NB4 (cell line): ENCODE measurements at regions not wholly inside any gene's neighbourhood (a gene's known extent, or its start where the extent isn't known, plus 50 kb on each side); places are given as distances from the start of the nearest gene placed in this dataset.

ENCODE experiments used
- CTCF ChIP-seq: IDR thresholded peaks from one replicate; pipeline ENCODE4 v1.5.1; 2012; ENCODE audit warnings: low read depth, low read length
- MAX ChIP-seq: IDR thresholded peaks from 2 replicates; pipeline ENCODE4 v1.6.1; 2011; ENCODE audit warnings: low read depth, low read length
- MYC ChIP-seq: IDR thresholded peaks from 2 replicates; pipeline ENCODE4 v1.6.1; 2011; ENCODE audit warnings: low read depth, low read length
- POLR2A ChIP-seq: IDR thresholded peaks from 2 replicates; pipeline ENCODE4 v1.6.1; 2011; ENCODE audit warnings: mild to moderate bottlenecking; ENCODE audit not compliant: insufficient read length; ENCODE audit errors: extremely low read depth

GRCh38 chr4:111633663-111634266 lies 511.5 kb upstream of the FAM241A start:
- TF ChIP-seq CTCF, result no peak
- no peak for TF ChIP-seq MAX
- TF ChIP-seq POLR2A, result no peak
- no peak for TF ChIP-seq MYC
